ENCODE measurements at regions not wholly inside any gene's neighbourhood (a gene's known extent, or its start where the extent isn't known, plus 50 kb on each side); places are given as distances from the start of the nearest gene placed in this dataset.

- Histone ChIP-seq H3K27me3 (replicated peaks in 1 of 4; ENCODE audit: control extremely low read depth in 1 of 4, control insufficient read depth in 3 of 4, insufficient read depth in 4 of 4, low read length in 3 of 4) (no peaks in the 10 kb centered on the region), H3K4me1 (ENCODE audit: control insufficient read depth in 2 of 2, insufficient read depth in 2 of 2, low read length in 2 of 2) (no peaks in the 10 kb centered on the region), H3K79me2 (ENCODE audit: control insufficient read depth, insufficient read depth, low read length) (no peaks in the 10 kb centered on the region), H3K9me3 (ENCODE audit: control extremely low read depth in 1 of 3, control insufficient read depth in 2 of 3, insufficient read depth in 1 of 3, low read length in 2 of 3) (peaks cover 0 to 1% (median 0%) of the 10 kb centered on the region in 3 donors), H2AFZ (ENCODE audit: insufficient read depth, low read depth, low read length, poor library complexity, severe bottlenecking) (no peak overlapping the region), H3K4me2 (replicated peaks; ENCODE audit: low read depth, low read length, poor library complexity, severe bottlenecking) (no peak overlapping the region), H3K4me3 (ENCODE audit: control extremely low read depth in 1 of 5, extremely low read depth in 1 of 5, insufficient read depth in 1 of 5, low read depth in 2 of 5, low read length in 4 of 5) (no peak overlapping the region), H3K9ac (ENCODE audit: low read length) (no peak overlapping the region), H3K27ac (ENCODE audit: low read length in 2 of 2) (no peak overlapping the region), H4K20me1 (ENCODE audit: control insufficient read depth, insufficient read depth, low read length, poor library complexity, severe bottlenecking) (no peaks in the 10 kb centered on the region), H3K36me3 (replicated peaks in 1 of 2; ENCODE audit: control extremely low read depth in 1 of 2, control insufficient read depth in 1 of 2, extremely low read depth in 1 of 2, insufficient read depth in 2 of 2, low read length in 1 of 2) (no peaks in the 10 kb centered on the region)
- POLR2A ChIA-PET = no interaction called here
- intact Hi-C loops (cut with micrococcal nuclease) = no loop called here
- no peaks in the 10 kb centered on the region for H3K4me1 Mint-ChIP-seq
- H3K27ac Mint-ChIP-seq = no peak overlapping the region
- ATAC-seq (ENCODE audit: low read depth) = no peak
- DNase-seq = no peak
- no peak overlapping the region for H3K4me3 Mint-ChIP-seq
- CTCF ChIA-PET = no interaction called here
- no peak for TF ChIP-seq EZH2 (IDR thresholded peaks at IDR 0.05; ENCODE audit: borderline replicate concordance, insufficient read depth, low read depth, low read length, poor library complexity, severe bottlenecking)
- no peak for TF ChIP-seq CTCF (IDR thresholded peaks at IDR 0.05)
- peaks cover 1% of the 10 kb centered on the region for H3K9me3 Mint-ChIP-seq (ENCODE audit: insufficient read depth)
- no peaks in the 10 kb centered on the region for H3K27me3 Mint-ChIP-seq
- WGBS (ENCODE audit: insufficient coverage) = 89% methylated on average over 2 of the region's 5 CpGs
Measured at GRCh38 chr4:160414496-160414895, 1311.6 kb downstream of the RAPGEF2 start.

GRCh38 chr4:160423879-160424451 lies 1321.1 kb downstream of the RAPGEF2 start:
- WGBS (ENCODE audit: insufficient coverage) = 90% methylated on average over 3 of the region's 6 CpGs
- Mint-ChIP-seq H3K4me3 (no peak overlapping the region), H3K27me3 (no peaks in the 10 kb centered on the region), H3K27ac (no peak overlapping the region), H3K4me1 (no peaks in the 10 kb centered on the region), H3K9me3 (ENCODE audit: insufficient read depth) (no peaks in the 10 kb centered on the region)
- H3K9me3 ChIP-seq (ENCODE audit: control extremely low read depth in 1 of 3, control insufficient read depth in 2 of 3, insufficient read depth in 1 of 3, low read length in 2 of 3) = no peaks in the 10 kb centered on the region
- ATAC-seq (ENCODE audit: low read depth) (no peak), DNase-seq (no peak)
- ChIA-PET POLR2A (no interaction called here), CTCF (no interaction called here)
- no peak overlapping the region for H3K4me3 ChIP-seq (ENCODE audit: control extremely low read depth in 1 of 5, extremely low read depth in 1 of 5, insufficient read depth in 1 of 5, low read depth in 2 of 5, low read length in 4 of 5)
- intact Hi-C loops (cut with micrococcal nuclease) = no loop called here
- no peaks in the 10 kb centered on the region for H3K79me2 ChIP-seq (ENCODE audit: control insufficient read depth, insufficient read depth, low read length)
- no peaks in the 10 kb centered on the region for H3K27me3 ChIP-seq (replicated peaks in 1 of 4; ENCODE audit: control extremely low read depth in 1 of 4, control insufficient read depth in 3 of 4, insufficient read depth in 4 of 4, low read length in 3 of 4)
- no peak overlapping the region for H3K27ac ChIP-seq (ENCODE audit: low read length in 2 of 2)
- H2AFZ ChIP-seq (ENCODE audit: insufficient read depth, low read depth, low read length, poor library complexity, severe bottlenecking) = no peak overlapping the region
- no peak overlapping the region for H3K9ac ChIP-seq (ENCODE audit: low read length)
- no peaks in the 10 kb centered on the region for H3K4me1 ChIP-seq (ENCODE audit: control insufficient read depth in 2 of 2, insufficient read depth in 2 of 2, low read length in 2 of 2)
- no peaks in the 10 kb centered on the region for H4K20me1 ChIP-seq (ENCODE audit: control insufficient read depth, insufficient read depth, low read length, poor library complexity, severe bottlenecking)
- no peak overlapping the region for H3K4me2 ChIP-seq (replicated peaks; ENCODE audit: low read depth, low read length, poor library complexity, severe bottlenecking)
- no peaks in the 10 kb centered on the region for H3K36me3 ChIP-seq (replicated peaks in 1 of 2; ENCODE audit: control extremely low read depth in 1 of 2, control insufficient read depth in 1 of 2, extremely low read depth in 1 of 2, insufficient read depth in 2 of 2, low read length in 1 of 2)
- TF ChIP-seq EZH2 (IDR thresholded peaks at IDR 0.05; ENCODE audit: borderline replicate concordance, insufficient read depth, low read depth, low read length, poor library complexity, severe bottlenecking) (no peak), CTCF (IDR thresholded peaks at IDR 0.05) (no peak)

Measured in B cell (primary cell).